ENCODE measurements at regions not wholly inside any gene's neighbourhood (a gene's known extent, or its start where the extent isn't known, plus 50 kb on each side); places are given as distances from the start of the nearest gene placed in this dataset.

GRCh38 chr6:121600389-121601168, 165.1 kb downstream of the GJA1 start:
- H3K27ac ChIP-seq (ENCODE audit: low read depth, low read length): no peak overlapping the region
- no peak for DNase-seq (ENCODE audit: low read depth, low spot score)
- ChIA-PET POLR2A (no interaction called here), CTCF (no interaction called here)
- H3K9me3 ChIP-seq (ENCODE audit: control insufficient read depth, insufficient read depth, low read length): no peaks in the 10 kb centered on the region
- no peaks in the 10 kb centered on the region for H3K27me3 ChIP-seq (ENCODE audit: control insufficient read depth, insufficient read depth, low read length)
- TF ChIP-seq, protein P1, sequence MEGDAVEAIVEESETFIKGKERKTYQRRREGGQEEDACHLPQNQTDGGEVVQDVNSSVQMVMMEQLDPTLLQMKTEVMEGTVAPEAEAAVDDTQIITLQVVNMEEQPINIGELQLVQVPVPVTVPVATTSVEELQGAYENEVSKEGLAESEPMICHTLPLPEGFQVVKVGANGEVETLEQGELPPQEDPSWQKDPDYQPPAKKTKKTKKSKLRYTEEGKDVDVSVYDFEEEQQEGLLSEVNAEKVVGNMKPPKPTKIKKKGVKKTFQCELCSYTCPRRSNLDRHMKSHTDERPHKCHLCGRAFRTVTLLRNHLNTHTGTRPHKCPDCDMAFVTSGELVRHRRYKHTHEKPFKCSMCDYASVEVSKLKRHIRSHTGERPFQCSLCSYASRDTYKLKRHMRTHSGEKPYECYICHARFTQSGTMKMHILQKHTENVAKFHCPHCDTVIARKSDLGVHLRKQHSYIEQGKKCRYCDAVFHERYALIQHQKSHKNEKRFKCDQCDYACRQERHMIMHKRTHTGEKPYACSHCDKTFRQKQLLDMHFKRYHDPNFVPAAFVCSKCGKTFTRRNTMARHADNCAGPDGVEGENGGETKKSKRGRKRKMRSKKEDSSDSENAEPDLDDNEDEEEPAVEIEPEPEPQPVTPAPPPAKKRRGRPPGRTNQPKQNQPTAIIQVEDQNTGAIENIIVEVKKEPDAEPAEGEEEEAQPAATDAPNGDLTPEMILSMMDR (IDR thresholded peaks at IDR 0.05; ENCODE audit: low read depth, low read length): no peak
- H3K4me3 ChIP-seq (ENCODE audit: low read depth, low read length): no peak overlapping the region

- no peak for DNase-seq (ENCODE audit: low read depth, low spot score)
- no peaks in the 10 kb centered on the region for H3K27me3 ChIP-seq (ENCODE audit: control insufficient read depth, insufficient read depth, low read length)
- CTCF ChIA-PET: no interaction called here
- H3K4me3 ChIP-seq (ENCODE audit: low read depth, low read length): no peak overlapping the region
- no peak overlapping the region for H3K27ac ChIP-seq (ENCODE audit: low read depth, low read length)
- H3K9me3 ChIP-seq (ENCODE audit: control insufficient read depth, insufficient read depth, low read length): no peaks in the 10 kb centered on the region
- POLR2A ChIA-PET: no interaction called here
- TF ChIP-seq, protein P1 (IDR thresholded peaks at IDR 0.05; ENCODE audit: low read depth, low read length): no peak
Measured at GRCh38 chr6:121603486-121603885, 168.0 kb downstream of the GJA1 start.

GRCh38 chr6:121607721-121608120, 172.3 kb downstream of the GJA1 start:
- no peaks in the 10 kb centered on the region for H3K9me3 ChIP-seq (ENCODE audit: control insufficient read depth, insufficient read depth, low read length)
- no peak overlapping the region for H3K4me3 ChIP-seq (ENCODE audit: low read depth, low read length)
- no peak for DNase-seq (ENCODE audit: low read depth, low spot score)
- TF ChIP-seq, protein P1 (IDR thresholded peaks at IDR 0.05; ENCODE audit: low read depth, low read length): no peak
- no peak overlapping the region for H3K27ac ChIP-seq (ENCODE audit: low read depth, low read length)
- H3K27me3 ChIP-seq (ENCODE audit: control insufficient read depth, insufficient read depth, low read length): no peaks in the 10 kb centered on the region
- POLR2A ChIA-PET: no interaction called here
- CTCF ChIA-PET: no interaction called here

- TF ChIP-seq, protein P1 (IDR thresholded peaks at IDR 0.05; ENCODE audit: low read depth, low read length): no peak
- CTCF ChIA-PET: no interaction called here
- H3K4me3 ChIP-seq (ENCODE audit: low read depth, low read length): no peak overlapping the region
- H3K27ac ChIP-seq (ENCODE audit: low read depth, low read length): no peak overlapping the region
- H3K27me3 ChIP-seq (ENCODE audit: control insufficient read depth, insufficient read depth, low read length): no peaks in the 10 kb centered on the region
- DNase-seq (ENCODE audit: low read depth, low spot score): no peak
- POLR2A ChIA-PET: no interaction called here
- H3K9me3 ChIP-seq (ENCODE audit: control insufficient read depth, insufficient read depth, low read length): no peaks in the 10 kb centered on the region
Measured at GRCh38 chr6:121608270-121608669, 172.8 kb downstream of the GJA1 start.

- Histone ChIP-seq H3K27ac (ENCODE audit: low read depth, low read length) (no peak overlapping the region), H3K27me3 (ENCODE audit: control insufficient read depth, insufficient read depth, low read length) (no peaks in the 10 kb centered on the region), H3K4me3 (ENCODE audit: low read depth, low read length) (no peak overlapping the region), H3K9me3 (ENCODE audit: control insufficient read depth, insufficient read depth, low read length) (no peaks in the 10 kb centered on the region)
- CTCF ChIA-PET: interaction anchor here (0.6 kb wide), 1 partner anchor 103 kb away, joined by 4 read pairs; no protein-coding TSS in a partner anchor
- no peak for DNase-seq (ENCODE audit: low read depth, low spot score)
- TF ChIP-seq, protein P1 (IDR thresholded peaks at IDR 0.05; ENCODE audit: low read depth, low read length): no peak
- POLR2A ChIA-PET: no interaction called here
Measured at GRCh38 chr6:121609281-121609680, 173.8 kb downstream of the GJA1 start.

Measured in AG04450 (cell line).